Stimulated activated CD8-positive, alpha-beta memory T cell treated with anti-CD3 and anti-CD28 coated beads, Interleukin-4, amount 100 ng/mL, for 48 hours (primary cell): ENCODE measurements at regions not wholly inside any gene's neighbourhood (a gene's known extent, or its start where the extent isn't known, plus 50 kb on each side); places are given as distances from the start of the nearest gene placed in this dataset.
"Not testable (repeated sequence)": the region's sequence is repeated elsewhere in the genome, so short reads cannot be mapped to it uniquely, and the experiment has no call there.

ENCODE experiments used
- DNase-seq: peaks from one replicate; pipeline ENCODE4 v3.0.0-alpha.2; 2020

DNA sequence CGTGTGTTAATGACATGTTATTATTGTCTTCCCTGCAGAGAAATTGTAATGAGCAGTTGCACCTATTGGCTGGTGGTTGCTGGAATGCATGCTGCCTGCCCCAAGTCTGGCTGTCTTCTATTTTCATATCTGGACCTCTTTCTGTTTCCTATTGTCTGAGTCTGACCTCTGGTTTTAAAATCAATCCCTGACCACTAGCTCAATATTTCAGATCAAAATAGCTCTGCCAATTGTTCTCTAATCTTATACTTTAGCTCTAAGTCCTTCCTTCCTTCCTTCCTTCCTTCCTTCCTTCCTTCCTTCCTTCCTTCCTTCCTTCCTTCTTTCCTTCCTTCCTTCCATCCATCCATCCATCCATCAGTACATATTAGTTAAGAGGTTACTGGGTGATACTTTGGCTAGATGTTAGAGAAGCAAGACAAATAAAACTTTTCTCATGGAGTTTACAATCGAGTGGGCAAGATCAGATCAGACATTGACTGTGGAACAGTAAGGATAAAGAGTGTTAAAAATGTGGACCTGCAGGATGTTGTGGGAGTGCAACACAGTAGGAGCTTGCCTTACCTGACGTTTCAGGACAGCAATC lies 417.1 kb downstream of the SOCS6 start:
- no peak for DNase-seq

DNA sequence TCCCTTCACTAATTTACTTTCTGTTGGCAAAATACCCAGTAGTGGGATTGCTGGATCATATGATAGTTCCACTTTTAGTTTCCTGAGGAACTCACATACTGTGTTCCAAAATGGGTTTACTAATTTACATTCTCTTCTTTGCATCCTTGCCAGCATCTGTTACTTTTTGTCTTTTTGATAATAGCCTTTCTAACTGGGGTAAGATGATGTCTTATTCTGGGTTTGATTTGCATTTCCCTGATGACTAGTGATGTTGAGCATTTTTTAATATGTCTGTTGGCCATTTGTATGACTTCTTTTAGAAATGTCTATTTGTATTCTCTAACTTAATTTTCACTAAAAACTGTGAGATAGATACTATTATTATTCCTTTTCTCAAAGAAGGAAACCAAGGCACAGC lies 411.7 kb downstream of the SOCS6 start:
- no peak for DNase-seq

DNA sequence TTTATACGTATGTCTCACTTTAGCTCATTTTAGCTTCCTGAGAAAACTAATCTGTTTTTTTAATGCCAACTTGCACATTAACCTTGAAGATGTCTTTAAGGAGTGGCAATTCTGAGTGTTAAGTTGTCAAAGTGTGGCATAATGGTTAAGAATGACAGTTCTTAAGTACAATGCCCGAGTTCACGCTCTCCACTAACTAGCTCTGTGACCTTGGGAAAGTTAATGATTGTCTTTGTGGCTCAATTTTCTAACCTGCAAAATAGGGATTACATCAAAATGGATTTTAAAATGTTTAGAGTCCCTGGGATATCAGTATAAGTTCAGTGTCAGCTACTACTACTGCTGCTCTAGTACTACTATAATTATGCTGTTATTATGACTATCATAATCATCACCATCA lies 409.7 kb downstream of the SOCS6 start:
- DNase-seq: no peak

DNA sequence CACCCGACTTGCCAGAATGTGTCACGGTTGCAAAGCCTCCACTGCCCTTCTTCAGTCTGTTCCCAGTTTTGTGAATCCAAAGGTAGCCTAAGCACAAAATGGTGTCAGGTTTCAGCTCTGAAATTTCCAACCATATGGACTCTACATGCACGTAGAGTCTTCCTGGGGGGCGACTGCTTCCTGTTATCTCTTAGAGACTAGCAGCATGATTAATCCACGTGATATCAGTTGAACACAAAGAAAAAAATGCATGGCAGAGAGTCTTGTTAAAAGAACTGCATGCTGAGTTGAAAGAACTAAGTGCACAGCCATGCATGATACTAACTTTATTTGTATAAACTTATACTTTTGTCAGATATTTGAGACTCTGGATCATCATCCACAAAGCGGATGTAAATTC lies 404.4 kb downstream of the SOCS6 start:
- no peak for DNase-seq

DNA sequence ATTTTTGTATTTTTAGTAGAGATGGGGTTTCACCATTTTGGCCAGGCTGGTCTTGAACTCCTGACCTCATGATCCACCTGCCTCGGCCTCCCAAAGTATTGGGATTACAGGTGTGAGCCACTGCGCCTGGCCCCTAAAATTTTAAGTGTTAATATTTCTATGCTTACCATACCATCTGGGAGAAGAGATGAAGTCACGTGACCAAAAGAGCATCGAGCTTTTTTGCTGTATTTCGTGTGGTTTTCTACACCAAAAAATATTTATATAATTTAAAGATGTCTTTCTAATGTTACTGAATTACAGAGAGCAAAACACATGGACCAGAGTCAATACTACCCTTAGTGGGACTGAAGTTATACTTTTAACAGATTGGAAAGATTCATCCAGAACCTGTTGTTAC lies 400.9 kb downstream of the SOCS6 start:
- DNase-seq: not testable (repeated sequence)

DNA sequence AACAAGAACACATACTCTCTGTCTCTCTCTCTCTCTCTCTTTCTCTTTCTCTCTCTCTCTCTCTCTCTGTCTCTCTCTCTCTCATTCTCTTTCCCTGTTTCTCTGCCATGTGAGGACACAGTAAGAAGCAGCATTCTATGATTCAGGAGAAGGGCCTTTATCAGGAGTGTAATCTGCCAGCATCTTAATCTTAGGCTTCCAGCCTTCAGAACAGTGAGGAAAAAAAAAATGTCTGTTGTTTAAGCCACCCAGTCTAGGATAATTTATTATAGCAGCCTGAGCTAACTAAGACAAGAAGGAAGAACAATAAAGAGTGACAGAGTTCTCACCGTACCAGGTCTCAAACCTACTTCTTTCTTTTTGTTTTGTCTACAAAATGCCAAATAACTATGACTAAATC lies 399.4 kb downstream of the SOCS6 start:
- no peak for DNase-seq

DNA sequence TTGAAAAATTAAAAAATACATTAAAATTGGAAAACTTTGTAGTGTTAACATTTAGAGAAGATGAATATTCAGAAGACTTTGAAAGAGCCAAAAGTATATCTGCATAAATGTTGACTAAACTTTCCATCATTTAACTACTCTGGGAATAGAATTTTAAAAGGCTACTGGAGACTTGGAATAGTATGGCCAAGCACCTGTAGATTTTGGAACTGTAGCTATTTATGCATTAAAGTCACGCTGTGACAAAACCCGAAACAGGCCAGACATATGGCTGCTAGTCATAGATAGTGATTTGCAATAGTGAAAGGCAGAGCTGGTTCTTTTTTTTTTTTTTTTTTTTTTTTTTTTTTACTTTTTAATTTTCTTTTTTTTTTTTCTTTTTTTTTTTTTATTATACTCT lies 396.0 kb downstream of the SOCS6 start:
- no peak for DNase-seq

DNA sequence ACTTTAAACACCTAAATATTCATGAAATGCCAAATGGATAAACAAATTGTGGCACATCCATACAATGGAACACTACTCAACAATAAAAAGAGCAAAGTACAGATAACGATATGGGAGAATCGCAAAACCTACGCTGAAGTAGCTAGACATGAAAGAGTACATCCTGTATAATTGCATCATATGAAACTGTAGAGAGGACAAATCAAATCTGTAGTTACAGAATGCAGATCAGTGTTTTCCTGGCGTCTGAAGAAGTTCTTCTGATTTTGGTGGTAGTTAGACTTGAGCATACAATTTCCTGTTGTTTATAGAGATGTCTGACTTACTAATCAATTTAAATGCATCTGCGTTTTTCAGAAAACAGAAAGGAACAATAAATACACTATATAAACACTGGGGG lies 394.4 kb downstream of the SOCS6 start:
- no peak for DNase-seq

DNA sequence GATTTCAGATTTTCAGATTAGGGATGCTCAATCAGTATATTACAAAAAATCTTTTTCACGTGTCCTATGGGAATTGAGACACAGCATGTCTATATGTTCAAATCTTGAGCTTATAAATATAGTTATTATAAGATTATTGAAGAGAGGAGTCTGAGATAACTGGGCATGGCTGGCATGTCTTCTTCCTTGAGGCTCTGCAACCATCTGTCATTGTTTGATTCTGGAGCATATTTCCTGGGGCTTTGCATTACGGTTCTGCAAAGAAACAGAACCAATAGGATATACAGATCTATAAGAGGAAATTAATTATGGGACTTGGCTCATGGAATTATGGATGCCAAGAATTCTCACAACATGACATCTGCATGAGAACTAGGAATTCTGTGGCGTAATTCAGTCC lies 386.1 kb downstream of the SOCS6 start:
- DNase-seq: no peak

DNA sequence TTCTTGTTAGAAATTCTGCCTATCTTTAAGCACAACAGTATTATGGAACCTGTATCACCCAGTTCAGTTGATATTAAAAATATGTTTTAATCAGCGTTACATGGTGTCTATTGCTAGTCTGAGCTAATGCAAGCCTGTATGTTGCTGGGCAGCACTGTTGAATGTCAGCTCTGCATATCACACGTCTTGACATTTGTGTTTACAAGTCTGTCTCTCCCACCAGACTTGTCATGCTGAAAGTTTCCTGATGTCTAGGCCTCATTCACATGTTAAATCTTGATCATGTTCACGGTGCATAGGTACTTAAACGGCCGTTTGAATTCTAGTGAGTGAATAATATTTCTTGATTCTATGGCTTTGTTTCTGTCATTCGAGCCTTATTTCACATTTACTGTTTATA lies 385.0 kb downstream of the SOCS6 start:
- DNase-seq: no peak

DNA sequence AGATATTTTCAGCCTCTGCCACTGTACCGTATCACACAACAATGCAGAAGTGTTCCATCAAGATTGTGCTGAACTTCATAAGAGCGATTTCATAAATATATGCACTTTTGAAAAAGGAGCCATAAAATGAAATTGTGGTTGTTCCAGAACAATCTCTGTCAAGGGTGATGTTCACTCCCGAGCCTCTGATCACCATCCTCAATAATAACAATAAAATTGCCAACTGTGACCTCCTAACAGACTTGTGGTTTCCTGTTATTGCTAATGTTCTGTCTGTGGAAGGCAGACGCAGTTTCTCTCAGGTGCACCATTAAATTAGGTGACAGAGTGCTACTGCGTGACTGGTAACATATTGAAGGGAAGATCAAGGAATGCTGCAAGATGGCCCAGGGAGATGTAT lies 383.7 kb downstream of the SOCS6 start:
- DNase-seq: no peak

DNA sequence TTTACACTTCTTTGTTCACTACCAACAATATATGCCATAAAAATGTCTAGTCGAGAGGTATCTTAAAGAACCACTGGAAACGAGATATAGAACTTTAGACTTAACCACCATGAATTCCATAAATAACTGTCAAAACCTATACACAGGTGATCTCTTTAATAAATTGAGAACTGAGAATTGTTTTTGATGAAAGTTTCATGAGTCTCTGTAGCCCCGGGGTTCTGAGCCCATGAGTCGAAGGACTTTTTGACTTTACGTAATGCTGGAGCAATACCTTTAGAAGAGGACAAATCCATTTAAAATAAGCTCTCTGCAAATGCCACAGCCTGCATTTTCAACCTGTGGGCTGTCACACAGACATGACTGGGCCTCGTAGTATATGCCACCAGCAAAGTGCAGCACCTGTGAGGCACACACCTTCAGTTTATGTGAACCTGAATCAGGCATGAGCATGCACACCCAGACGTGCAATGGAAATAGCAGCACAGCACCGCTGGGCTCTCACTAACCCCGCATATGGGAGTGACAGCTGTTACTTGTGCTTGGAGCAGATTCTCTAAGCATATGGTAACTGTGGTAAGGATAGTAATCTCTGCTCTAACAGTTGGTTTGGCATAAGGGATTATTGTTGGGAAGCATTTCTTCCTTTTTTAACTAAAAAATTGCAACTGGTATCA lies 383.2 kb downstream of the SOCS6 start:
- DNase-seq: no peak

DNA sequence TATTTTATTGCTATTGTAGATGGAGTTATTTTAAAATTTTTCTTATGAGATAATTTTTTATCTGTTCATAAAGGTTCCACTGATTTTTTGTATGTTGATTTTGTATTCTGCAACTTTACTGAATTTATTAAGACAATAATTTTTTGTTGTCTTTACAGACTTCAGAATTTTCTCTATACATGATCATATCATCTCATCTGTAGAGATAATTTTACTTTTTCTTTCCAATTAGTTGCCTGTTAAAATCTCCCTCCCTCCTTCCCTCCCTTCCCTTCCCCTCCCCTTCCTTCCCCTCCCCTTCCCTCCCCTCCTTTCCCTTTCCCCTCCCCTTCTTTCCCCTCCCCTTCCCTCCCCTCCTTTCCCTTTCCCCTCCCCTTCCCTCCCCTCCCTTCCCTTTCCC lies 378.1 kb downstream of the SOCS6 start:
- no peak for DNase-seq

DNA sequence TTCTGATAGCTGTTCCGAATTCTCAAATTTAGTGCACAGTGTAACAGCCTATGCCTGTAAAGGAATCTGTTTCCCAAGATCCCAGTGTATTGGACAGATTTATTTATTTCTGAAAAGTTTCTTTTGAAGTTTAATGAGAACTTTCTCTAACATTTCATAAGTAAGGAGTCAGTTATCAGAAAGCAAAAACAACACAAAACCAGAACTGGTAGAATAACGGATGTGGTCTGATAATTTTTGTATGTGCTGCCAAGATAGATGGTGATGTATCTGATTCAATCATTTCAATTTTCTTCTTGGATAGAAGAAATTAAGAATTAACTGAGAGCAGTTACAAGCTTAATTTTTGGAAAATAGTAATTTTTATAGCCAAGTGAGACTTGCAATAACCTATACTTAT lies 374.3 kb downstream of the SOCS6 start:
- no peak for DNase-seq

DNA sequence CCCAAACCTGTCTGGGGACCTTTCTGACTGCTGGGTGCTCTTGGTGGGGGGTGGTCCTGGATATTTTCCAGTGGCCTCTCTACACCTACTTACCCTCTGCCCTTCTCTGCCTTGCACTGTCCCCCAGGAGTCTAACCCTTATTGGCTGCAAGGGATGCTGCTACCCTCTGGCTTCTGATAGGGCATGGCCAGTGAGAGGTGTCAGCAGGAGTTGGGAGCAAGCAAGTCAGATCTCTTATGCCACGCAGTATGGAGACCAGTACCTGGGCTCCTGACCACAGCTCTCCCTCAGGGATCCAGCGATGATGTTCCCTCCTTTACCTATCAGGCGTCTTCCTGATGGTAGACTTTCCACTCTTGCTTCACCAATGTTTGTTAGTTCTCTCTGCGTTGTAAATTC lies 373.7 kb downstream of the SOCS6 start:
- no peak for DNase-seq

DNA sequence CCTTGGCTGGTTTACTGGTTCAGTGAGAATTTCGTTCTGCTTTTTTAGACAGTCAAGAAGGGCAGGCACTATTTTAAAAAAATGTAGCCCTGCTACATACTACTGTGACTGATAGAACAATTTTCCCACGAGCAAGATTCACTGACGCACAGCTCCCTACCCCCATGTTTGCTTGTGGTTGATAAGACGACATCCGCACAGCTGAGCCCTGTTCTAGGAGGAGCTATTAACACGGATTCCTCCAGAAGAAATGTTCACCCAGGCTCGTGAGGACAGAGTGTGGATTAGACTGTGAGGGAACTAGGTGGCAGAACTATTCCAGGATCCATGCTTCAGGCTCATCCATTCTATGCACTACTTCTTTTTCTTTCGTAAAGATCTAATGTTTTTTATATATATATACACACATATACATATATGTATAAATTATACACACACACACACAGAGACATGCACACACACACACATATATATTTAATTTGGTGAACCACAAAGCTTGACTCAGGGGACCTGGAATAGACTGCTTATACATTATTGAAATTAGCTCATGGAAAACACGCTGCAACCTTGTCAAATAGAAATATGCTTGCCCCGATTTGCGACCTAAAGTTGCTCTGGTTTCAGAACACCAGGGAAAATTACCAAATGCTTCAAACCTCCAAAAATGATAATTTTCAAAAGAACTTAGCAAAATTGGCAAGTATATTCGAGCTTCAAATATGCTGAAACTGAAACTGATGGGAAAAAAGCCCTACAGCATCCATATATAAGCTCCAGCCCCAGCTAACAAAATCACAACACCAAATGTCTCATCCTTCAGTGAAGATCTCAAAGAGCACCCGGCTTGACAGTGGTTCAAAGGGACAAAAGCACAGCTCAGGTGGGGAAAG lies 370.4 kb downstream of the SOCS6 start:
- DNase-seq: peak; percentile 39

DNA sequence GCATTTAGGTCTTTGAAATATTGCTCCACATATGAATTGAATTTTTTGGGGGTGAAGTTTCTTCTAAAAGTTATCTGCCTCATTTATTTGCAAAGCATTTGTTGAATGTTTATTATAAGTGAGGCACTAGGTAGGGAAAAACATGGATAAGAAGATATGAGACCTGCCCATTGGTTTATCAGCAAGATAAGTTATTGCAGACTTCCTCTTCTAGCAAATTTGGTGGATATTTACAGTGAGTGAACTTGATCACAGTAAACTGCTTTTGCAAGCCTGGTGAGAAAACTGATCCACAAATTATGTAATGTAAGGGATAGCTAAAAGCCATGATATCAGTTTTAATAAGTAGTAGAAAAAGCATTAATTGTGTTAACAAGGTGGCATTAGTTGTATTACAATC lies 364.8 kb downstream of the SOCS6 start:
- no peak for DNase-seq

DNA sequence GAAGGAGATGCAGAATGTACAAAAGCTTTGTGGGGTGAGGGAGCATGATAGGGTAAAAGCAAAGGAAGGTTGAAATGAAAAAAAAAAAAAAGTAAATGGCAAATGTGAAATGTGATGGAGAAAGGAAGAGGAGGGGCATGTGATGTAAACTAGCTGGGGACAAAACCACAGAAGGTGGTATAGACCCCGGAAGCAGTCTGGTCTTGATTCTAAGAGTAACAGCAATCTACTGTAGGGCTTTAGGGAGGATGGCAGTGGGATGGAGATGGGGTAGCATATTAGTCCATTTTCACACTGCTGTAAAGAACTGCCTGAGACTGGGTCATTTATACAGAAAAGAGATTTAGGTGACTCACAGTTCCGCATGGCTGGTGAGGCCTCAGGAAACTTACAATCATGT lies 362.0 kb downstream of the SOCS6 start:
- DNase-seq: no peak

DNA sequence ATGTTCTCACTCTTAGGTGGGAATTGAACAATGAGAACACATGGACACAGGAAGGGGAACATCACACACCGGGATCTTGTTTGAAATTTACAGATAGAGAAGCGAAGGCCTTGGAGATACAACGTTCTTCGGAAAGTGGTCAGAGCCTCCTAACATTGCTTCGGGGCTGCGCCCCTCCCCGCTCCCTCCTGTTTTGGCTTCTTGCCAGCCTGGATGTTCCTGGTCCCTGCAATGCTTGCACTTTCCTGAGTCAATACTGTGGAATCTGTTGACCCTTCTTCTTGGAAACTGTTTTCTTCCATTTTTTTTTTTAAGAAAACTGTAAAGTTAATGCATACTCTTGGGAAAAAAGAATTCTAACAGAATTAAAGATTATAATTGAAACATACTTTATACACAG lies 360.8 kb downstream of the SOCS6 start:
- no peak for DNase-seq

DNA sequence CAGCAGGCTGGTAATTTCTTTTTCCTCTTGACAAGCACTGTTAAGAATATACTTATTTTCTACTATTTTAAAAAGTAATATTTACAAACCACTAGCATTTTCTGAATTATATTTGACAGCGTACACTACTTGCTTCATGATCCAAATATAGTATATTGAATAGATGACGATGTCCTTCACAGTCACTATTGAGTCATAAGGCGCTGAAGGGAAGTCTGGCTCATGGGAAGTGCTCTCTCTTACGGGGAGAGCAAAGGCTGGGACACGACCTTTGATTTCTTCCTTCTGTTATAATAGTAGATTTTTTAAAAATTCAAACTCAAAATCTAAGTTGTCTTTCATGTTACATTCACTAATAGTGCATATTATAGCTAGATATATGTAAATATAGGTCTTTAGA lies 357.1 kb downstream of the SOCS6 start:
- no peak for DNase-seq

DNA sequence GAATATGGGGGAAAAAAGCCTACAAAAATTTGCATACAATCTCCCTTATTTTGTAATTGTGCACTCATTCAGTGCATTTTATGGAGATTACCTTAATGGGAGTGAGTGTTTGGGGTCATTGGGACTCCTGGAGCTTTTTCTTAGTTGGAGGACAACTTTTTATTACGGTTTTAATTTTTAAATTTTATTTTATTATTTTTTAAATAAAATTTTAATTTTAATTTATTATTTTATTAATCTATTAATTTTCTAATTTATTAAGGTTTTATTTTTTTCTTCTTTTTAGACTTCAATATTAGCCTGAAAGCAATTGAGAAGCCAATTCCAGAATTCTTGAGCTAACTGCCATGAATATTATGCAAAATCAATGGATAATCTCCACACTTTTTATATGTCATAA lies 355.0 kb downstream of the SOCS6 start:
- DNase-seq: no peak

DNA sequence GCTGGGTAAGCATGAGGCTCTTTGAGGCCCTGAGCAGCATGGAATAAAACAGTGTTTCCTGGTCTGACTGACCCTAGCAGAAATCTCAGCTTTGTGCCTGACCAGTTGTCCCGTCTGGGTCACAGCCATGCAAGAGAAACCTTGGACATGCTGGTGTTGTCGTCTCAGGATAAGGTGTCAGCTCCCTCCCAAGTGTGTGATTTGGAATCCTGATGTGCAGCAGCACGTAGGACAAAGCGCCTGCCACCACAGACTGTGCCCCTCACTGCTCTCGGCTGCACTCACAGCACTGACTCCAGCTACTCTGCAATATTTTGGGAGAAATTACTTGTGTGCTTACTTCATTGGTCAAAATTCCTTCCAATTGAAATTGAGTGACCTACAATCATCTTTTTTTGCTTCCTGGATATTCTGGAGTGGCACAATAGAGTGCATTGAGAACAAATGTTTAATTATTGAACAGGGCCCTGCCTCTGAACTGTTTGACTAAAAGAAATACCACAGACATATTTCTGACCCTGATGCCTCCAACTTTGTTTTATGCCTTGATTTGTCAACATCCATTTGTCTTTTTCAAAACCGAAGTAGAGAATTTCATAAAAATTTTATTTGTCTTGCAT lies 352.4 kb downstream of the SOCS6 start:
- DNase-seq: no peak

DNA sequence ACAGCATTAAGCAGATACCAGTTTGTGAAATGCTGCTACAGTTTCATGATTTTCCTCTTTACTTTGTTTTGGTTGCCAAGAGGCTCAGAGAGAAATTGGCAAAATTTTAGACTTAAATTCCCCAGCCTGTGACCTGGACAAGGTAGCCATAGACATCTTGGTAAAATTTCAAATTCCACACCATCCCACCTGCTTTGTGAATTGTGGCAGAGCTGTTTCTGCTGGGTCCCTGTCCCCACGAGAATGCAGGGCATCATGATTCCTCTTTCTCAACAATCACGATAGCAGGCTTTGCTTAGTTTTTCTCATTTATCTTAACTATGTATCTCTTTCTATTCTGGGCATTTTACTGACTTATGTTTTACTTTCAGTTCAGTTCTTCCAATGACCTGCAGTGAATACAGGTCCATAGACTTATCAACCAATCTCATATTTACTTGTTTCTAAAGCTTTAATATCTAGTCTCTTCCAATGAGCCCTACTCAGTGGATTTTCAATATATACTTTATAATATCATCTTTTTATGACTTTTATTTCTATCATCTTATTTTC lies 351.6 kb downstream of the SOCS6 start:
- DNase-seq: no peak

DNA sequence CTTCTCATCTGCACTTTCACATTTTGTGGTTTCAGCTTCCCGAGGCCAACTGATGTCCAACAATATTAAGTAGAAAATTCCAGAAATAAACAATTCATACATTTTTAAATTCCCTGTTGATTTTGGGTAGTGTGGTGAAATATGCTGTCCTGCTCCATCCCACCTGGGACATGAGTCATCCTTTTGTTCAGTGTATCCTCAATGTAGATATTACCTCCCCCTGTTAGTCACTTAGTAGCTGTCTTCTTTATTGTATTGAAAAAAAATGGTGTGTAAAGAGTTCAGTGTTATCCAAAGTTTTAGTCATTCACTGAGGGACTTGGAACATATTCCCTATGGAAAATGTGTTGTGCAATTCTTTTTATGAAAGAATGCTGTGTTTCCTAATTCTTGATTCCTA lies 348.1 kb downstream of the SOCS6 start:
- DNase-seq: no peak
